ENCODE measurements at regions not wholly inside any gene's neighbourhood (a gene's known extent, or its start where the extent isn't known, plus 50 kb on each side); places are given as distances from the start of the nearest gene placed in this dataset.
"Not testable (repeated sequence)": the region's sequence is repeated elsewhere in the genome, so short reads cannot be mapped to it uniquely, and the experiment has no call there.

GRCh38 chr15:31696509-31696908 is 333.8 kb upstream of the CHRNA7 start:
- WGBS, 2 donors (ENCODE audit: extremely low coverage in 2 of 2, insufficient read length in 2 of 2, insufficient replicate concordance in 1 of 2) = no CpG with 5 or more reads among the region's 5 CpGs
- not testable (repeated sequence) for H2BK12ac ChIP-seq (ENCODE audit: low read length); H2BK120ac ChIP-seq (ENCODE audit: low read depth, low read length); H3K4me3 ChIP-seq (ENCODE audit: low read length in 2 of 2); H4K91ac ChIP-seq (ENCODE audit: low read depth, low read length, poor library complexity); H3K4ac ChIP-seq (ENCODE audit: low read length); H3K23ac ChIP-seq (ENCODE audit: low read depth, low read length, poor library complexity); H3K14ac ChIP-seq (ENCODE audit: low read length); DNase-seq (ENCODE audit: low spot score); H2AFZ ChIP-seq (ENCODE audit: low read length); H2AK5ac ChIP-seq (ENCODE audit: low read depth, low read length); H3K79me1 ChIP-seq (ENCODE audit: low read depth, low read length); H3K9me3 ChIP-seq (replicated peaks in 1 of 2; ENCODE audit: control insufficient read depth in 2 of 2, insufficient read depth in 1 of 2, low read depth in 1 of 2, low read length in 2 of 2); H2BK15ac ChIP-seq (ENCODE audit: low read length); H3K36me3 ChIP-seq (replicated peaks in 1 of 2; ENCODE audit: control insufficient read depth in 2 of 2, insufficient read depth in 2 of 2, low read length in 2 of 2); H3K27me3 ChIP-seq (ENCODE audit: control insufficient read depth in 3 of 3, insufficient read depth in 3 of 3, low read depth in 1 of 3, low read length in 3 of 3); H3K4me2 ChIP-seq (ENCODE audit: insufficient read depth, low read length, poor library complexity, severe bottlenecking); H2BK5ac ChIP-seq (ENCODE audit: low read length); H3K4me1 ChIP-seq (ENCODE audit: control insufficient read depth in 2 of 2, insufficient read depth in 1 of 2, low read depth in 1 of 2, low read length in 2 of 2); H3K18ac ChIP-seq (ENCODE audit: low read length); H3K9ac ChIP-seq (ENCODE audit: low read depth, low read length, poor library complexity); H3K27ac ChIP-seq (replicated peaks; ENCODE audit: low read length); H4K8ac ChIP-seq (ENCODE audit: low read depth, low read length)

GRCh38 chr15:31705076-31705678 is 325.1 kb upstream of the CHRNA7 start:
- not testable (repeated sequence) for H3K9me3 ChIP-seq (replicated peaks in 1 of 2; ENCODE audit: control insufficient read depth in 2 of 2, insufficient read depth in 1 of 2, low read depth in 1 of 2, low read length in 2 of 2); DNase-seq (ENCODE audit: low spot score)

GRCh38 chr15:31707944-31708702 is 322.2 kb upstream of the CHRNA7 start:
- H3K27ac ChIP-seq (replicated peaks; ENCODE audit: low read length); H4K91ac ChIP-seq (ENCODE audit: low read depth, low read length, poor library complexity); H3K36me3 ChIP-seq (replicated peaks in 1 of 2; ENCODE audit: control insufficient read depth in 2 of 2, insufficient read depth in 2 of 2, low read length in 2 of 2); H3K18ac ChIP-seq (ENCODE audit: low read length); H3K9me3 ChIP-seq (replicated peaks in 1 of 2; ENCODE audit: control insufficient read depth in 2 of 2, insufficient read depth in 1 of 2, low read depth in 1 of 2, low read length in 2 of 2); H2AK5ac ChIP-seq (ENCODE audit: low read depth, low read length); H2BK15ac ChIP-seq (ENCODE audit: low read length); H2BK5ac ChIP-seq (ENCODE audit: low read length); H3K4ac ChIP-seq (ENCODE audit: low read length); H3K23ac ChIP-seq (ENCODE audit: low read depth, low read length, poor library complexity); H3K79me1 ChIP-seq (ENCODE audit: low read depth, low read length); DNase-seq (ENCODE audit: low spot score); H2AFZ ChIP-seq (ENCODE audit: low read length); H3K14ac ChIP-seq (ENCODE audit: low read length); H3K4me1 ChIP-seq (ENCODE audit: control insufficient read depth in 2 of 2, insufficient read depth in 1 of 2, low read depth in 1 of 2, low read length in 2 of 2); H3K4me3 ChIP-seq (ENCODE audit: low read length in 2 of 2); H2BK12ac ChIP-seq (ENCODE audit: low read length); H4K8ac ChIP-seq (ENCODE audit: low read depth, low read length); H3K27me3 ChIP-seq (ENCODE audit: control insufficient read depth in 3 of 3, insufficient read depth in 3 of 3, low read depth in 1 of 3, low read length in 3 of 3); H3K9ac ChIP-seq (ENCODE audit: low read depth, low read length, poor library complexity); H2BK120ac ChIP-seq (ENCODE audit: low read depth, low read length); H3K4me2 ChIP-seq (ENCODE audit: insufficient read depth, low read length, poor library complexity, severe bottlenecking): not testable (repeated sequence)
- no CpG with 5 or more reads among the region's 8 CpGs for WGBS, 2 donors (ENCODE audit: extremely low coverage in 2 of 2, insufficient read length in 2 of 2, insufficient replicate concordance in 1 of 2)

More at GRCh38 chr15:31705076-31705678, 325.1 kb upstream of the CHRNA7 start:
- H3K14ac ChIP-seq (ENCODE audit: low read length); H4K8ac ChIP-seq (ENCODE audit: low read depth, low read length); H2BK15ac ChIP-seq (ENCODE audit: low read length); H4K91ac ChIP-seq (ENCODE audit: low read depth, low read length, poor library complexity); H2BK5ac ChIP-seq (ENCODE audit: low read length); H3K79me1 ChIP-seq (ENCODE audit: low read depth, low read length); H2BK12ac ChIP-seq (ENCODE audit: low read length); H2AK5ac ChIP-seq (ENCODE audit: low read depth, low read length); H3K4ac ChIP-seq (ENCODE audit: low read length); H3K23ac ChIP-seq (ENCODE audit: low read depth, low read length, poor library complexity); H2AFZ ChIP-seq (ENCODE audit: low read length); H3K4me1 ChIP-seq (ENCODE audit: control insufficient read depth in 2 of 2, insufficient read depth in 1 of 2, low read depth in 1 of 2, low read length in 2 of 2); H3K4me2 ChIP-seq (ENCODE audit: insufficient read depth, low read length, poor library complexity, severe bottlenecking); H3K27ac ChIP-seq (replicated peaks; ENCODE audit: low read length); H2BK120ac ChIP-seq (ENCODE audit: low read depth, low read length); H3K9ac ChIP-seq (ENCODE audit: low read depth, low read length, poor library complexity); H3K36me3 ChIP-seq (replicated peaks in 1 of 2; ENCODE audit: control insufficient read depth in 2 of 2, insufficient read depth in 2 of 2, low read length in 2 of 2); H3K18ac ChIP-seq (ENCODE audit: low read length); H3K27me3 ChIP-seq (ENCODE audit: control insufficient read depth in 3 of 3, insufficient read depth in 3 of 3, low read depth in 1 of 3, low read length in 3 of 3); H3K4me3 ChIP-seq (ENCODE audit: low read length in 2 of 2): not testable (repeated sequence)
- WGBS, 2 donors (ENCODE audit: extremely low coverage in 2 of 2, insufficient read length in 2 of 2, insufficient replicate concordance in 1 of 2) = no CpG with 5 or more reads among the region's 7 CpGs

GRCh38 chr15:31708703-31709327 is 321.5 kb upstream of the CHRNA7 start:
- not testable (repeated sequence) for H3K79me1 ChIP-seq (ENCODE audit: low read depth, low read length); H3K4me3 ChIP-seq (ENCODE audit: low read length in 2 of 2); H3K9me3 ChIP-seq (replicated peaks in 1 of 2; ENCODE audit: control insufficient read depth in 2 of 2, insufficient read depth in 1 of 2, low read depth in 1 of 2, low read length in 2 of 2); H3K18ac ChIP-seq (ENCODE audit: low read length); H3K27me3 ChIP-seq (ENCODE audit: control insufficient read depth in 3 of 3, insufficient read depth in 3 of 3, low read depth in 1 of 3, low read length in 3 of 3); H3K27ac ChIP-seq (replicated peaks; ENCODE audit: low read length); H2BK12ac ChIP-seq (ENCODE audit: low read length); H2BK15ac ChIP-seq (ENCODE audit: low read length); H4K91ac ChIP-seq (ENCODE audit: low read depth, low read length, poor library complexity); H3K4me1 ChIP-seq (ENCODE audit: control insufficient read depth in 2 of 2, insufficient read depth in 1 of 2, low read depth in 1 of 2, low read length in 2 of 2); H3K9ac ChIP-seq (ENCODE audit: low read depth, low read length, poor library complexity); H3K4me2 ChIP-seq (ENCODE audit: insufficient read depth, low read length, poor library complexity, severe bottlenecking); DNase-seq (ENCODE audit: low spot score); H2BK120ac ChIP-seq (ENCODE audit: low read depth, low read length); H3K36me3 ChIP-seq (replicated peaks in 1 of 2; ENCODE audit: control insufficient read depth in 2 of 2, insufficient read depth in 2 of 2, low read length in 2 of 2); H2AK5ac ChIP-seq (ENCODE audit: low read depth, low read length); H3K14ac ChIP-seq (ENCODE audit: low read length); H2AFZ ChIP-seq (ENCODE audit: low read length); H2BK5ac ChIP-seq (ENCODE audit: low read length); H3K4ac ChIP-seq (ENCODE audit: low read length); H3K23ac ChIP-seq (ENCODE audit: low read depth, low read length, poor library complexity); H4K8ac ChIP-seq (ENCODE audit: low read depth, low read length)
- no CpG with 5 or more reads among the region's 9 CpGs for WGBS, 2 donors (ENCODE audit: extremely low coverage in 2 of 2, insufficient read length in 2 of 2, insufficient replicate concordance in 1 of 2)
